Keratinocyte (primary cell): ENCODE measurements at regions not wholly inside any gene's neighbourhood (a gene's known extent, or its start where the extent isn't known, plus 50 kb on each side); places are given as distances from the start of the nearest gene placed in this dataset.

Experiments used
- DNase-seq: peaks from one replicate; pipeline ENCODE4 v3.0.0-alpha.2; 2011; ENCODE audit warnings: low read depth, missing footprints, low spot score
- FAIRE-seq: peaks from 2 replicates; lab custom pipeline; 2011; peaks lifted over from hg19 to GRCh38; lab: Jason Lieb, UNC
- H2AFZ ChIP-seq: 2 replicates; pipeline ENCODE4 v1.6.0; 2012; ENCODE audit warnings: low read length, control low read depth, inconsistent platforms; ENCODE audit not compliant: control insufficient read depth
- H3K27ac ChIP-seq: 2 replicates; pipeline ENCODE4 v1.5.1; 2011; ENCODE audit warnings: low read length; ENCODE audit not compliant: control insufficient read depth, insufficient read depth
- H3K27me3 ChIP-seq: 3 replicates; pipeline ENCODE4 v1.6.0; 2011; ENCODE audit warnings: low read length; ENCODE audit not compliant: control insufficient read depth, insufficient read depth; ENCODE audit errors: extremely low read depth
- H3K36me3 ChIP-seq, 2 experiments: 2 replicates in 1 of 2; 3 replicates in 1 of 2; pipeline ENCODE4 v1.5.1; 2011; ENCODE audit warnings: low read length in 2 of 2, mild to moderate bottlenecking in 1 of 2; ENCODE audit not compliant: control insufficient read depth in 2 of 2, insufficient read depth in 2 of 2; ENCODE audit errors: extremely low read depth in 1 of 2
- H3K4me1 ChIP-seq: 3 replicates; pipeline ENCODE4 v1.5.1; 2011; ENCODE audit warnings: low read length; ENCODE audit not compliant: control insufficient read depth, insufficient read depth; ENCODE audit errors: extremely low read depth
- H3K4me2 ChIP-seq: 3 replicates; pipeline ENCODE4 v1.6.0; 2011; ENCODE audit warnings: low read depth, low read length; ENCODE audit not compliant: control insufficient read depth, insufficient read depth; ENCODE audit errors: extremely low read depth
- H3K4me3 ChIP-seq, 3 experiments: fragments of 200-600 bp in 1 of 3; sonication (generic) in 1 of 3; 2 replicates in 2 of 3; 3 replicates in 1 of 3; pipeline ENCODE4 v1.5.1; 2011 to 2016; ENCODE audit warnings: low read length in 3 of 3, mild to moderate bottlenecking in 3 of 3, control low read depth in 2 of 3, inconsistent platforms in 1 of 3, low read depth in 1 of 3, mixed read lengths in 1 of 3, mixed run types in 1 of 3, moderate library complexity in 1 of 3; ENCODE audit not compliant: control insufficient read depth in 2 of 3, insufficient read depth in 2 of 3; ENCODE audit errors: extremely low read depth in 1 of 3
- H3K79me2 ChIP-seq: 2 replicates; pipeline ENCODE4 v1.6.0; 2012; ENCODE audit warnings: low read length; ENCODE audit not compliant: control insufficient read depth, insufficient read depth
- H3K9ac ChIP-seq: 3 replicates; pipeline ENCODE4 v1.6.0; 2011; ENCODE audit warnings: low read length; ENCODE audit not compliant: control insufficient read depth, insufficient read depth; ENCODE audit errors: extremely low read depth
- H3K9me1 ChIP-seq: 3 replicates; pipeline ENCODE4 v1.6.0; 2011; ENCODE audit warnings: low read length; ENCODE audit not compliant: control insufficient read depth, insufficient read depth; ENCODE audit errors: extremely low read depth
- H3K9me3 ChIP-seq: 2 replicates; pipeline ENCODE4 v1.5.1; 2012; ENCODE audit warnings: low read depth, low read length; ENCODE audit not compliant: control insufficient read depth
- H4K20me1 ChIP-seq: 3 replicates; pipeline ENCODE4 v1.6.0; 2011; ENCODE audit warnings: low read length; ENCODE audit not compliant: control insufficient read depth, insufficient read depth; ENCODE audit errors: extremely low read depth
- CTCF ChIP-seq, 3 experiments: IDR thresholded peaks in 1 of 3; conservative IDR thresholded peaks in 1 of 3; optimal IDR thresholded peaks in 1 of 3; 2 replicates in 2 of 3; 3 replicates in 1 of 3; pipeline versions ENCODE3 to v1.5.1; 2011; ENCODE audit warnings: low read length in 3 of 3, mild to moderate bottlenecking in 3 of 3, moderate library complexity in 2 of 3, control low read depth in 1 of 3, inconsistent platforms in 1 of 3; ENCODE audit not compliant: insufficient read depth in 2 of 3; ENCODE audit errors: extremely low read depth in 1 of 3
- EZH2 ChIP-seq: IDR thresholded peaks from one replicate; pipeline ENCODE4 v1.6.1; 2012; ENCODE audit warnings: inconsistent platforms, mild to moderate bottlenecking, low read length, moderate library complexity
- dilution Hi-C: fragments of 300-500 bp; cut with MboI; formaldehyde crosslinking; loops from one replicate; pipeline ENCODE4 v1.7.0; 2020; ENCODE audit warnings: low sequenced_read_pairs; ENCODE audit not compliant: extremely low pct_ligation_motif_present

DNA sequence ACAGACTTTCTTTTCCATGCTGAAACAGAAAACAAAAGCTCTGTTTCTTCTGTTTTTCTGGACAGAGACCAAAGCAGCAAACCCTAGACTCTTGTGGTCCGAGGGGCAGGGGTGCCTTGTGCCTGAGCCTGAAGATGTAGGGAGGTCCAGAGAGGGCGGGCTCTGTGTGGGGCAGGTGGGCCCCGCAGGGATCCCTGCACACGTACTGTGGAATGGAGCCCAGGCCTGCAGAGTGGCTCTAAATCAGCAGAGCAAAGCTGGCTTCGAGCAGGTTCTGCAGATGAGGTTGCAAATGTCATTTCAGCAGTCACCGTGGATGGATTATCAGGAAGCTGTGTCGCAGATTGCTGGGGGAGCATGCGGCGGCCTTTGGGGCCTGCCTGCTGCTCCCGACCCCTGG lies 438.6 kb downstream of the RNF144A start:
- H2AFZ ChIP-seq = no peak overlapping the region
- H3K9ac ChIP-seq = no peak overlapping the region
- H3K4me2 ChIP-seq = no peak overlapping the region
- no peaks in the 10 kb centered on the region for H3K4me1 ChIP-seq
- DNase-seq = no peak
- TF ChIP-seq EZH2 = no peak
- TF ChIP-seq CTCF (optimal IDR thresholded peaks at IDR 0.05 in 1 of 3, IDR thresholded peaks at IDR 0.05 in 1 of 3, conservative IDR thresholded peaks at IDR 0.05 in 1 of 3; ENCODE audit: extremely low read depth in 1 of 3, insufficient read depth in 2 of 3, low read length in 3 of 3) = no peak
- no peaks in the 10 kb centered on the region for H4K20me1 ChIP-seq
- no peak overlapping the region for H3K27ac ChIP-seq
- H3K9me1 ChIP-seq = no peaks in the 10 kb centered on the region
- H3K4me3 ChIP-seq = no peak overlapping the region
- no peaks in the 10 kb centered on the region for H3K27me3 ChIP-seq
- H3K9me3 ChIP-seq = peaks cover 2% of the 10 kb centered on the region
- no peaks in the 10 kb centered on the region for H3K36me3 ChIP-seq
- no peaks in the 10 kb centered on the region for H3K79me2 ChIP-seq
- dilution Hi-C loops = no loop called here
- no peak for FAIRE-seq

DNA sequence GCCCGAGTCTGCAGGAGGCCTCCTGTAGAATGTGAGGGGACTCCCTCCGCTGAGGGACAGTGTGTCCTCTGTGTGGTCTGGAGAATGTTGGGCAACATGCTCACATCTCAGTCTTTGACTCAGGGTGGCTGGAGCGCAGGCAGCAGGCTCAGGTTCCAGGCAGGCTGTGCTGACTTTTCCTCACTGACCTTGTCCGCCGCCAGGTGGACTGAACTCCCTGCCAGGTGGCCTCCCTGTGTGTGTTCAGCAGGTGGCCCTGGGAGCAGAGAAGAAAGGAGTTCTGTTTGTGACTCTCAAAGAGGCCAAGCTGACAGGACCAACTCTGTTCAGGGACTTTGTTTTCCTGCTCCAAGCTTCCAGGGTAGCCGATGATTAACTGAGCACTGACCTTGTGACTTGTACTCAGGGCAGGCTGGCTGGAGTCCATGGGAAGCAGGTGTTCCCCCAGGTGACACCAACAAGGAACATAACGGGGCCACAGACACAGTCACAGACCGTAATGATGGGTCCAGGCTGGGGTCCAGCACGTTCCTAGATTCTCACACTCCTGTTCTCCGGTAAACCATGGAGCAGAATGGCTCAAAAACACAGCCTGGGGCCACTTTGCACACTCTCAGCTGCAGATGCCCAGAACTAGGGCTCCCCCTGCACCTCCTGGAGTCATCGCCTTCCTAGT lies 439.8 kb downstream of the RNF144A start:
- DNase-seq = no peak
- no peak for FAIRE-seq
- no peak overlapping the region for H3K9ac ChIP-seq
- H3K27me3 ChIP-seq = no peaks in the 10 kb centered on the region
- H2AFZ ChIP-seq = no peak overlapping the region
- no peaks in the 10 kb centered on the region for H3K36me3 ChIP-seq
- dilution Hi-C loops = no loop called here
- H3K79me2 ChIP-seq = no peaks in the 10 kb centered on the region
- H3K4me1 ChIP-seq = no peaks in the 10 kb centered on the region
- no peaks in the 10 kb centered on the region for H4K20me1 ChIP-seq
- peaks cover 2% of the 10 kb centered on the region for H3K9me3 ChIP-seq
- no peak overlapping the region for H3K4me3 ChIP-seq
- TF ChIP-seq CTCF (optimal IDR thresholded peaks at IDR 0.05 in 1 of 3, IDR thresholded peaks at IDR 0.05 in 1 of 3, conservative IDR thresholded peaks at IDR 0.05 in 1 of 3; ENCODE audit: extremely low read depth in 1 of 3, insufficient read depth in 2 of 3, low read length in 3 of 3) (no peak), EZH2 (no peak)
- H3K9me1 ChIP-seq = no peaks in the 10 kb centered on the region
- no peak overlapping the region for H3K4me2 ChIP-seq
- H3K27ac ChIP-seq = no peak overlapping the region
